ENCODE measurements at regions not wholly inside any gene's neighbourhood (a gene's known extent, or its start where the extent isn't known, plus 50 kb on each side); places are given as distances from the start of the nearest gene placed in this dataset.

DNA sequence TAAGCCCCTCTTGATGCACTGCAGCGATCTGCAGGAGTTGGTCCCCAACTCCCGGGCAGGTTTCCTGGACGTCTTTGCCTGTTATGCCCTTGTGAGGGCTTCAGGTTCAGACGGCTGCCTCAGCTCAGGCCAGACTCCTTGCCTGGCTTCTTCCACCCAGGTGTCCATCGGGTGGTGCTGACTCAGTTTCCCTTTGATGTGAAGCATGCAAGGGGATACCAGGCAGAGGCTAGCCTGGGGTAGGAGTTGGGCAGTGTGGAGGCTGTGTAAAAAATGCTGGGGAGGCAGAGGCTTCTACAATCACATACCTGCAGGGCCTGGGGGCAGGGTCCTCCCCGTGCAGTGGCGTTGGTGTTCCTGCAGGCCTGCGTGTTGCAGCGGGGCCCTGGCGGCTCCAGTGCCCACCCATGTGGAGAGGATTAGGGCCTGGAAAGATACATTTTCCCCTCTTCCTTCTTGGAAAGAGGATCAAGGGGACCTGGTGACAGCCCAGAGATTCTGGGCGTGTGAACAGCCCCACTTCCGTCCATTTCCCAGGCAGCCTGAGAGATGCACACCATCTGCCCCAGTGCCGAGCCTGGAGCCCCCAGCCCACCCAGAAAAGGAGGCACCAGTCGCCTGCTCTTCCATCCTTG lies 338.3 kb downstream of the DYSF start:
- no peak for DNase-seq (ENCODE audit: low spot score)

DNA sequence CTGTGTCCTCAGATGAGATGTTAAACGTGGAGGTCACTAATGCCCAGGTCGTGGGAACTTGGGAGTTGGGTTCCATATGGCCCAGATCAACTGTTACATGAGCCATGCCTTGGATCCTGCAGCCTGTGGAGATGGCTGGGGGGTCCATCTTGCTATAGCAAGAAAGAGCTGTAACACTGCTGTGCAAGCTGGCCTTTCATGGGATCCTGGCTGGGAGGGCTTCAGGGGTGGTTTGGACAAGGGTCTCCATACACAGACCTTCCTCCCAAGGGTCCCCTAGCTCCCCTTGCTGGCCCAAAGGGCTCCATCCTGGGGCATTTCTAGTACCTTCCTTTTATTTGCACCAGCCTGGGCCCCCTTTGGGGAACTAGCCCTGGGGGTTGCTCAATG lies 337.7 kb downstream of the DYSF start:
- DNase-seq (ENCODE audit: low spot score) = no peak

DNA sequence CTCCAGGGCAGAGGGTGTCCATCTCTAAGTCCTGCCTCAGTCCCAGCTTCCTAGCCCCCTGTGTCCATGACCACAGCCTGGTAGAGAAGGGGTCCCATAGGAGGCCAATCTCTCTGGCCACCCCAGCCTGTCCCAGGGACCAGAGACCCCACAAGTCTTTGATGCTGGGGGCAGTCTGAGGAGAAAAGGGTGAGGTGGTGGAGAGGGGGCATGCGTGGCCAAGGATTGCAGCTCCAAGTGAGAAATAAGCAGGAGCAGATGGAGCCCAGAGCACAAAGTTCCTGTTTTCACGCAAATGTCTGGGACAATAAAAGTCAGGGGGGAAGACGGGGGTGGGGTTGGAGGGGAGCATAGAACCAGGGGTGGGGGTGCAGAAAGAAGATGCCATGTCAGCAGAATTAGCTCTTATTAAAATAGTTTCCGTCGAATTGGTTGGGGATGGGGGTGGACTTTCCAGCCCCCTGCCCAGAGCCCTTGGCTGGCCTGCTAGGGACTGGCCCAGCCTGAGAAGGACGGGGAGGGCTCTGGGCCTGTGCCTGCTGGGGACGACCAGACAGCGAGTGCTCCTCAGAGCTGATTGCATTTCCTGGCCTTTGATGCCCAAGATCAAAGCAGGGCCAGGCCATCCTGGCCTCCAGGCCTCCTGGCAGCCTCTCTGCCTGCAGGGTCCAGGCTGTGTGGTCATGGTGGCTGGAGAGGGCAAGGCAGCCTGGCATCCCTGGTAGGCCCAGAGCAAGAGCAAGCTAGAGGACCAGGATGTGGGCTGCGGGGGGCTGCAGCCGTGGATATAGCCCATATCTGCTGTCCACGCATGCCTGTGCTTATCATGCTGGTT lies 337.1 kb downstream of the DYSF start:
- DNase-seq (ENCODE audit: low spot score) = no peak

DNA sequence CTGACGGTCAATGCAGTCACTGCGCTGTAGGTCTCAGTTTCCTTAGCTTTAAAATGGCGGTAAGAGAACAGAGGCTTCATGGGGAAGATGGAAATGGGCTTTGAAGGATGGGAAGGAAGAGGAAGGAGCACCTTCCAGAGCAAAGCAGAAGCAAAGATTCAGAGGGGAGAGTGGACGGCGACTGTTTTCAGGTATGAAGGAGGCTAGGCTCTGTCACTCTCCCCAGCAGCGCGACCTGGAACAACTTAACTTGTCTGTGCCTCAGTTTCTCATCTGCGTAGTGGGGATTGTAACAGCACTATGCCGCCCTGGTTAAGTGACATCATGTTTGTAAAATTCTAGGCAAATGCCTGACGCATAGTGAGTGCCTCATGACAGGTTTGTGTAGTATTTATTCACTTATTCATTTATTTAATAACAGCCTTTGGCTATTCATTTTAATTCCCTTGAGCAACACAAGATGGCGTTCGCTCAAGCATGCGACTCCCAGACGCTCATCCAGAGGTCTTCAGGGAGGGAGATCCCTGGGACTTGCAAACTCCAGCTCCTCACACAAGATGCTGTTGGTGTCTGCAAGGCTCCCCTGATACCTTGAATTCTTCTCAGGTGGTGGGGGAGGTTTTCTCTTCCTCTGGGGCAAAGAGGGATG lies 336.3 kb downstream of the DYSF start:
- no peak for DNase-seq (ENCODE audit: low spot score)

DNA sequence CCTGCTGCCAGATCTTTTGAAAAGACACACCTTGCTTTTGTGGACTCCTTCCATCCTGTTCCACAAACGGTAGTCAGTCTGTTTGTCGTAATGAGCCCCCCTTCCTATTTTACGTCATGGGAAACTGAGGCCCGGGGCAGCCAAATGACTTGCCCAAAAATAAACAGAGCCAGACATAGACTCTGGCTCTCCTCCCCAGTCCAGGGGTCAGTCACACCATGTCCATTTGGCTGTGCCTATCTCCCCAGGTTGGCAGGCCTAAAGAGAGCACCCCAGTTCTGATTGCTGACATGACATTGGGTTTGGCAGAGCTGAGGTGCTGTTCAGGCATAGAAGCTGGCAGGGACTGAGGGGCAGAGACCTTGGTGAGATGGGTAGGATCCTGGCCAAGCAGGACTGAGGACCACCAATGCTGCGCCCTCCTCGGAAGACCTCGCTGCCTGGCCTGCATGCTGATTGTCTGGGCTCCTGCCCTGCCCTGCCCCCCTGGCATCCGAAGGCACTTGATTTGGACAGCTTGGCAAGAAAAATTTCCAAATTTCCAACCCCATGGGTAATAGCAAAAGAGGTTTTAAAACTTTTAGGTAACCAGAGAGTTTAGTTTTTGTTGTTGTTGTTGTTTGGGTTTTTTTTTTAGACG lies 335.4 kb downstream of the DYSF start:
- no peak for DNase-seq (ENCODE audit: low spot score)

DNA sequence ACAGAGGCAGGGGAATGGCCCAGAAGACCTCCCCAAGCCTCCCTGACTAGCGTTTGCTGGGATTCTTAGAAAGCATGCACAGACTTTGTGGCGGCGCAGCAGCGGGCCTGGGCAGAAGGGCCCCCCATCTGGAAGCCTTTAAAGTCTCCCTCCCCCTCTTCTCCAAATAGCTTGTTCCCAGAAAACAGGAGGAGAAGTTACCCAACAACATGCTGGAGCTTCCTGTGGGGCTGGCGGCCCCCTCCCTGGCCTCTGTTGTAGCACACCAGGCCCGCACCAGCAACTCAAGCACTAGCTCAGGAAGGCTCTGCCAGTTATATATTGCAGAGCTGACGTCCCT lies 334.8 kb downstream of the DYSF start:
- DNase-seq (ENCODE audit: low spot score) = no peak

DNA sequence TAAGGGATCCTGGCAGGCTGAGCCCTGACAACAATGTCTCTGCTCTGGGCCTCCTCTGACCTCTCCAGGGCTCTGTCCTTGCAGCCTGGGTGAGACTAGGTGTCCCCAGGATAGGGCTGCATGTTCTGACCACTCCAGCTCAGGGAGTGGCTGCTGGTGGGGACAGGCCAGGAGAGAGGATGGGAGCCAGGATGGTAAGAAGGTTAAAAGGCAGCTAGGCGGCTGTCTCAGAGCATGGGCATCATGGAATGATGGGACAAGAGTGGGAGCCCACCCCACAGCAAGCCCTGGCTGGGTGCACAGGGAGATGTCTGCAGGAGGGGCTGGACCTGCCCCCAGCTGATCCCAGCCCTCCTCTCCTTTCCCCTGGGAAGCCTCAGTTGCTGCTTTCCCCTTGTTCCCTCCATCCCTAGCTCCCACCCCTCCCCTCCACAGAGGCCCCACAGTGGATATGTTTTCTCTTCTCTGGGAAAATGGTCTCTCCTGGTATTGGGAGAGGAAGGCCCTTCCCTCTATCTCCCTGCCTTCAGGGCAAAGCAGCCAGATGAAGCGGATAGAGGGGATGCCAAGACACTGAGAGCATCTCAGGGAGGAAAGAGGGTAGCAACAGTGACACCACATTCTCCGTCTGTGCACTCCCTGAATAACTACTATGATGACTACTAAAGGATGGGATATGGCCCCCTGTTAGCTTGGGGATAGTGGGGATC lies 334.3 kb downstream of the DYSF start:
- no peak for DNase-seq (ENCODE audit: low spot score)

DNA sequence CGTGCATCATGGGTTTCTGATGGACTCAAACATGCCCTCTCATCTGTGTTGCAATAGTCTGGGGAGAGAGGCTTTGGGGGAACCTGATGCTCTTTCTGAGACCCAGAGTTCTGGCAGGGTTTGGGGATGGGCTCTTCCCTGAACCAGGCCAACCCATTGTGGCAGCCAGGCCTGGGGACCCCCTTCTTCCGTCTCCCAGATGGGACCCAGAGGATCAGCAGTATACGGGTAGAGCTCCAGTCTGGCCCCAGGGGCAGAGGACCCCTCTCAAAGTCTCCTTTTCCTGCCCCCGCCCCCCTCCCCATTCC lies 333.7 kb downstream of the DYSF start:
- DNase-seq (ENCODE audit: low spot score) = no peak

DNA sequence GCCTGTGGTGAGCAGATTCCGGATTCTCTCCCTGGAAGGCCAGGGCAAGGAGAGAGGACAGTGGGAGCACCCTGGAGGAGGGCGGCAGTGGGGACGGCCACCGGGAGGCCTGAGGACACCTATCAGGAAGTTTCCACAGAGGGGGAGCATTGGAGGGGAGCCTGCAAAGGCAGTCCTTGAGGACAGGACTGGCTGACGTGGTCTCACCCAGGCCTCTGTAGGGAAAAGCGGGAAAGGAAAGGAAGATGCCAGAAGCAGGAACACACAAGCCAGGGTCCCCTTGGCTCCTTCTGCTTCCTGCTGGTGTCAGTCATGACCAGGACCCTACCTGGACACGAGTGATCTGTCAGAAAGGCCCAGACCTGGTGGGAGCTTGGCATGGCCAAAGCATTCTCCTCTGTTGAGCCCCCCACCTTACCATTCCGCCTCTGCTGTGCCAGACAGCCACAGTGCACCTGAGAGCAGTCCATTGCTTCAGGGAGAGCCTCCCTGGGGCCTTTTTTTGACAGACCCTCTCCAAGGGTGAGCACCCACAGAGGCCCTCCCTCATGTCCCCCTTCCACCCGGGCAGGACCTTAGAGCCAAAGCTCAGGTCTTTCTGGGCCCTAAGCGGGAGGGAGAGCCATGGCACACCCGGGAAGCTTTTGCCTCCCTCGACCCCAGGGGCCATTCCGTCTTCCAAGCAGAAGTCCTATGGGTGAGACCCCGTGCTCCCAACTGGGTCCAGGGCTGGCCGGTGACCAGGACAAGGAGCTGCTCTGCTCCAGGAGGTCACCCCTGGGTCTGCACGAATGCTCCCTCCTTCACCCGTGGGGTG lies 333.1 kb downstream of the DYSF start:
- no peak for DNase-seq (ENCODE audit: low spot score)

DNA sequence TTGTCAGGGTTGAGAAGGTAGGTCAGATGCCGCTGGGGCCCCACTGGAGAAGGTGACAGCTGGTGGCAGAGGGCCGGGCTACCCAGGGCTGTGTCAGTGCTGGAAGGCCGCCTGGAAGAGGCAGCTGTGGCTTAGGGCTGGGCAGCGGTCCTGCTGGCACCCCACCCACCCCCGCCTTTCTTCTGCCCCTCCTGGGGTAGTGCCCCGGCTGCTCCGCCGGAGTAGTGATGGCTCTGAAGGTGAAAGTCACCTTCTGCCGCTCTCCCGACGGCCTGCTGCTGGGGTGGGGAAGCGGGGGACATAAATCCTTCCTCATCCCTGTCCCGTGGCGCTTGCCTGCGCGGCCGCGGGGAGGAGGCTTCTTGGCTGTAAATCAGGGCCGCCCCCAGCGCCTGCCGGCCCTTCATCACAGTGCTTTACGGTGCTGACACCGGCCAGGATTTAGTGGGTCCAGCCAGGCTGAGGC lies 332.2 kb downstream of the DYSF start:
- DNase-seq (ENCODE audit: low spot score) = no peak

DNA sequence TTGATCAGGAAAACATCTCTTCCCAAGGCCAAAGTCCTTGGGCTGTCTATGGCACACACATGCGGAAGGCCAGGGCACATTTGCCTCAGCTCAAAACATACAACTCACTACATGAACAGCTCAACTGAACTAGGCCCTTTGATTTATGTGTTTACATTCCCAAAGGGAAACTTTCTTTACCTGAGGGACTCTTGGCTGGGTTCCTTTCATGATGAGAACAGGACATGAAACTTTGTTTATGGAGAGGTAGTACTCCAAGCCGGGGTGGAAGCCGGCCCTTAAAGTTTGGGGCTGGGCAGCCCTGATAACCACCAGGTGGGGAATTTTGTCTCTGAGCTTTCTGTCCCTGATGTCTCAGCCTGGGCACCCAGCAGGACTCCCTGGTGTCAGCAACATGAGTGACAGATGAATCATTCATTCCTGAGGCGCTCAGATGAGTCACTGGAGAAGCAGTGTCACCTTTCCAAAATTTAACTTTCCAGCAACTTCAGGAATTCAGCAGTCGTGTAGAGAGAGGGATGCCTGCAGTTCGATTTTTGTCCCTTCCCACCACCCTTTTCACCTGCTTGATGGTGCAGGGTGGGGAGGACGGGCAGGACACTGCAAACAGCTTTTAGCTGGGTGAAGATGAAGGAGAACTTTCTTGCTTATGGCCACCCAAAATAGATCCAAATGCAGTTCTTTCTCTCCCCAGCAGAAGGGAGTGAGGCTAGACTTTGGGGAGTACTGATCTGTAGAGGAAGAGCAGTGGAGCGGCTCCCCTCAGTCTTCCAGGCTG lies 331.6 kb downstream of the DYSF start:
- DNase-seq (ENCODE audit: low spot score) = no peak

DNA sequence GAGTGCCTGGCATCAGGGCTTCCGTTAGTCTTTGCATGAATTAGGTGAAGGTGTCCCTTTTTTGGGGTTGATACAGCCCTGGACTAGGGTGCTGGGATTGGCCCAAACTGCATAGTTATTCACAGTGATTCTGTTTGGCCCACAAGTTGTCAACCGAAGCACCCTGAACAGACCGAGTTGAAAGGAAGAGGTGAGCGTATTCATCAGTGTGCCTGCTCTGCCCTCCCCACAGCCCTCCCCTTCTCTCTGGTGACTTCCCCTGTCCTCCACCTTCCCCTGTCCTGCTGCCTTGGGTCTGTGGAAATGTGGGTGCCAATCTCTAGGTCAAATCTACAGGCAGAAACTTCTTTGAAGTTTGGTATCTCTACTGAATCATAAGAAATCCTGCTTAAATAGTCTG lies 330.5 kb downstream of the DYSF start:
- no peak for DNase-seq (ENCODE audit: low spot score)

DNA sequence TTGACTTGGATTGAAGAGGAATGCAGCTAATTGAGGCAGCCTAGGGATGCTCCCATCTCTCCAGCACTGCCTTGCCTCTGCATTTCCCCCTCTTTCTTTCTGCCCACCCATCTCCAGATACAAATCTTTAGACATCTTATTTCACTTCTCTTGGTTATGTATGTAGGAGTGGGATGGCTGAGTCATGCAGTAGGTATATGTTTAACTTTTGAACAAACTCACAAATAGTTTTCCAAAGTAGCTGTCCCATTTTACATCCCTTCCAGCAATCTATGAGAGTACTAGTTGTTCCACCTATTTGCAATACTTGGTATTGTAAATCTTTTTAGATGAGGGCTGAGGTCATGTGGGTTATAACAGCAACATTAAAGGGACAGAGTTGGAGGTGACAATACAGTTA lies 329.9 kb downstream of the DYSF start:
- DNase-seq (ENCODE audit: low spot score) = no peak

DNA sequence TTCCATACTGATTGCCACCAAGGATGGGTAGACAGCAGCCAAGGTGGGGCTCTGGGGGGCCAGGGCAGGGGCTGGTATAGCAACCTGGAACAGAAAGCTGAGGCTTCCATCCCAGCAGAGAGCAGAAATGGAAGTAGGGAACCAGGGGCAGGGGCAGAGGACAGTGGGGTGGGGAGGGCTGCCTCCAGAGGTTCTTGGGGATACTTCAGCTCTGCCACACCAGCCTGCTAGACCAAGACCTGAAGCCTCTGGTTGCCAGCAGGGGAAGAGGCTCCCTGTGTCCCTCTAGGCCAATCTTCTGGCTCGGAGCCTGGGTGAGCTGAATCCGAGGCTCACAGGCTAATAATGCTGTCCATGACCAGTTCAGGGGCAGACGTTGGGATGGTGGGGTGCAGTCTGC lies 329.0 kb downstream of the DYSF start:
- DNase-seq (ENCODE audit: low spot score) = no peak

DNA sequence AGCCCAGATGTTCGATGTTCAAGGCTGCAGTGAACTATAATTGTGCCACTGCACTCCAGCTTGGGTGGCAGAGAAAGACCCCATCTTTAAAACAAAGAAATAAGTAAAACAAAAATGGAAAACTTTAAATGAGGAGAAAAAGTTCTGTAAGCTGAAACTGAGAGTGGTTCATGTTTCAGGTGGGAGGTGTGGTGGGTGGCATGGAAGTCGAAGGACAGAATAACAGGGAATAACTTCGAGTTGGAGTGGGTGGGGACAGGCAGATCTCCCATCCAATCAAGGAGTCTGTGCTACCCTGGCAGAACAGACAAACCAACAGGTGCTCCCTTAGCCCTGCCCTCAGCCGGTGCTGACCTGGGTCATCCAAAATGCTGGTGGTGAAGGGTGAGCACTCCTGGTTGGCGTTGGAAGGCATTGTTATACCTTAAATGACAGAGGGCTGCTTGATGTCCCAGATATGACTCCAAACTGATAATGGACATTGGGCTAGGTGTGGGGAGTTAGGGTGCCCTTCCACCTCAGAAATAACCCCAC lies 328.4 kb downstream of the DYSF start:
- no peak for DNase-seq (ENCODE audit: low spot score)

DNA sequence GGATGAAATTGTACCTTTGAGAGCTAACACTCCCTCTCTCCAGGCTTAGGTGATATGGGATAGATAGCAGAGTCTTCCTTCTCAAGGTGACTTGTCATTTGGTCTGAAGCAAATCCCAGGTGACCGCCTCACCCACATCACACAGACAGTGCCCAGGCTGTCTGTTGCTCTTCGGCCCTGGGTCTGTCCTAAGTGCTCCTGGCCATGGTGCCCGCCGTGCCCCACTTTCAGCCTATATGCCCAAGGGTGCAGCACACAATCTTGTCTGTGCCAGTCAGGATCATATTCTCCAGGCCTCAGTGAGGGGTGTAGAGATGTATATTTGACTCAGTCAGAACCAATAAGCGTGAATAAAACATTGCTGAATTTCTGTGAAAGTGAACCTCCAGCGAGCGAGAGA lies 326.8 kb downstream of the DYSF start:
- no peak for DNase-seq (ENCODE audit: low spot score)

DNA sequence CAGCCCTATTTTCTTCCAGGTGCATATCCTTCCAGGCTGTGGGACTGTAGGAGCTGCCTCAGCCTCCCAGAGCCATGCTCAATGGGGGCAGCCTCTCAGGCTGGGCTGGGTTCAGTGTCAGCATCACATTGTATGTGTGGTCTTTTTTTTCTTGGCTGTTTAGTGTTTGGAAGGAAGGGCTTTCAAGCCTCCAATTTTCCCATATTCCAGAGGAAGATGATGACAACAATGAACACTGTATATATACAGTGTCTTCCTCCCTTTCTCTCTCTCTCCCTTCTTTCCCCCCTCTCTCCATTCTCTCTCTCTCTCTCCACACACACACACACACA lies 326.4 kb downstream of the DYSF start:
- DNase-seq (ENCODE audit: low spot score) = no peak

DNA sequence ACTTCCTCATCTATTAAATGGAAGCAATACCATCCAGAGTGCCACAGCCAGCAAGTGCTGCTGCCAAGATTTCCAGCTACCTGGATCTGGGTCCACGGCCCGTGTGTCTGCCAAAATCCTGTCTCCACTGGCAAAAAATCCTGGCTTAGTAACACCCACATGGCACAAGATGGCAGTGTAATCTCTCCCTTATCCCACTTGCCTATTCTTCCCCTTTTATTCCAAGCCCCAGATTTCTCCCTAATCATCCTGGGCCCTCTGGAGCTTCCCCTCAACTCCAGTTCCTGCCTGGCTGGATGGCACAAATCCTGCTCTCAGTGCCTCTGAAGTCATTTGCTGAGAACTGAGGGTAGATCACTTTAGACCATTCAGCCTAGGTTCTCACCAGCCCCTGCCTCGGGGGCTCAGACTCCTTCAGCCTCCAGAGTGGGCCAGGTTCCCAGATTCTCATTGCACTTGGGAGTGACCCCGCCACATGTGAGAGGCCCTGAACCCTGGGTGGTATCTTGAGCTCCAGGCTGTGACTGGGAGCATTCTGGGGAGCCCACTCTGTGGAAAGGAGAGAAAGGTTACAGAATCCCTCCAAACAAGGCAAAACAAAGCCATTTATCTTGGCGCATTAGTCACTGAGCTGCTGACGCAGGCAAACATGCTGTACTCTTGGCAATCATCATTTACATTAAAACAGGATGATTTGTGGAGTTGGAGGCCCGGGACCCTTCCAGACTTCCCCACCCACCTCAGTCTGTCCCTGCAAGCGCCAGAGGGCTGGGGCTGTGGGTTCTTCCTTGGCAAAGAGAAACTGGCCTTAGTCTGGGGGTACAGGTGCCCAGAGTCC lies 325.8 kb downstream of the DYSF start:
- no peak for DNase-seq (ENCODE audit: low spot score)

DNA sequence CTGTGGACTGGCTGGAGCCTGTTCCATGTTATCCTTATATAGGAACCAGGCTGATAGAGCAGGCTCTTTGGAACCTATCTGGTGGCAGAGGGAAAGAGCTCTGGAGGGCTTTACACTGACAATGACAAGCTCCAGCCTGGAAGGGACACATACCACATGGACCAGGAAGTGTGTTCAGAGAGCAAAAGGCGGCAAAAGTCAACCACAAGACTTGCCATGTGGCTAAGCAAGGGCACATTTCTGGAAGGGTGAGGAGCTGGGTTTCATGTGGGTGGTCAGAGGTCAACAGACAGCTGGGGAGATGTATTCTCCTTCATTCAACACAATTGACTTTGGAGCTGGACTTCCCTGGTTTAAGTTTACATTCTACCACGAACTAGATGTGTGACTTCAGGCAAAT lies 325.2 kb downstream of the DYSF start:
- no peak for DNase-seq (ENCODE audit: low spot score)

DNA sequence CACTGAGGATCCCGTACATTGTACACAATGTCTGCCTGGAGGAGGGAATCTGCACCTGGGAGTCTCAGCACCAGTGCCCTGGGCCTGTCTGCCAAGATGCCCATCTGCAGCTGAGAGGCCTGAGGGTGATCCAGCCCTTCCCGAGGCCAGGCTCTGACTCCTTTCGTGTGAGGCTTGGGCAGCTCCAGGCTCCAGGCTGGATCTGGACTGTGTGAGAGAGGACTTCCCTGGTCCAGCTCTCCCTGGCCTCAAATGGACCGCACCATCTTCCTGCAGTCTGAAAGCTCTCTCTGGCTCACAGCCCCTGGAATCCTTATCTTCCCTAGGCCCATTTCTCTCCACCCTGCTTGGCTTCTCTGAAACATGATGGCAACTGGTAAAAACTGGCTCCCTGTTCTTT lies 324.6 kb downstream of the DYSF start:
- no peak for DNase-seq (ENCODE audit: low spot score)

Measured in hematopoietic multipotent progenitor cell treated with erythropoietin and hydrocortisone succinate and interleukin-3 and kit ligand, for 17 days (in vitro differentiated cells).